Neural crest cell (in vitro differentiated cells): ENCODE measurements at regions not wholly inside any gene's neighbourhood (a gene's known extent, or its start where the extent isn't known, plus 50 kb on each side); places are given as distances from the start of the nearest gene placed in this dataset.

Source experiments
- DNase-seq: peaks from one replicate; pipeline ENCODE4 v3.0.0; 2021; ENCODE audit warnings: low read depth, mixed read lengths, low spot score
- H3K27ac Mint-ChIP-seq: one replicate; pipeline ENCODE4 v1.8.0; 2021; ENCODE audit warnings: mild to moderate bottlenecking, mixed read lengths; ENCODE audit not compliant: unreplicated experiment
- H3K27me3 Mint-ChIP-seq: 2 replicates; pipeline ENCODE4 v1.8.0; 2021; ENCODE audit warnings: low read depth, mild to moderate bottlenecking, mixed read lengths
- H3K36me3 Mint-ChIP-seq: 2 replicates; pipeline ENCODE4 v1.8.0; 2021; ENCODE audit warnings: low read depth, mild to moderate bottlenecking, mixed read lengths
- H3K4me1 Mint-ChIP-seq: 2 replicates; pipeline ENCODE4 v1.8.0; 2021; ENCODE audit warnings: mixed read lengths
- H3K4me3 Mint-ChIP-seq: one replicate; pipeline ENCODE4 v1.8.0; 2021; ENCODE audit warnings: mild to moderate bottlenecking, mixed read lengths
- H3K9me3 Mint-ChIP-seq: 2 replicates; pipeline ENCODE4 v1.8.0; 2021; ENCODE audit warnings: mixed read lengths
- TF ChIP-seq, protein P1 (sequence below): fragments of 200-600 bp; sonication (generic); conservative IDR thresholded peaks from 2 replicates; pipeline ENCODE4 v1.5.0; 2021; ENCODE audit warnings: antibody characterized with exemption, mild to moderate bottlenecking

DNA sequence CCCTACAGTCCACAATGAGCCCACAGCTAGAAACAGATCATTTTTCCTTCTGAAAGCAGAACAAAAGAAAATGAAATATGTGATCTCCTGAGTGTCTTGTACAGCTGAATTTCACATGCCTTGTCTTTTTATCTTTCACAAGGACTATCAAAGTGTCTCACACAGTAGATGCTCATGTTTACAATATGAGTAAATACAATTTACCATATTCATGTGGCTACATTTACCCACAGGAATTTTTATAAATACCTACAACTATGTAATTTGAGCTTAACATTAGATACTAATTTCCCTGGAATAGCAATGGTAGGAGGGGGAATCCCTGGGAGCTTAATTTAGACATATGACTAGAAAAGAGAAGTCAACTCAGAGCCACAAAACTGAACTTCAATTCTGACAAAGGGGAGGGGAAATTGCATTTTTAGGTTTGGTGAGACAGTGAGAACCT is 186.2 kb downstream of the MACC1 start:
- Mint-ChIP-seq H3K9me3 (no peaks in the 10 kb centered on the region), H3K27me3 (no peaks in the 10 kb centered on the region), H3K4me1 (peaks cover 5% of the 10 kb centered on the region), H3K4me3 (no peak overlapping the region), H3K36me3 (no peaks in the 10 kb centered on the region), H3K27ac (no peak overlapping the region)
- no peak for DNase-seq
- TF ChIP-seq, protein P1, sequence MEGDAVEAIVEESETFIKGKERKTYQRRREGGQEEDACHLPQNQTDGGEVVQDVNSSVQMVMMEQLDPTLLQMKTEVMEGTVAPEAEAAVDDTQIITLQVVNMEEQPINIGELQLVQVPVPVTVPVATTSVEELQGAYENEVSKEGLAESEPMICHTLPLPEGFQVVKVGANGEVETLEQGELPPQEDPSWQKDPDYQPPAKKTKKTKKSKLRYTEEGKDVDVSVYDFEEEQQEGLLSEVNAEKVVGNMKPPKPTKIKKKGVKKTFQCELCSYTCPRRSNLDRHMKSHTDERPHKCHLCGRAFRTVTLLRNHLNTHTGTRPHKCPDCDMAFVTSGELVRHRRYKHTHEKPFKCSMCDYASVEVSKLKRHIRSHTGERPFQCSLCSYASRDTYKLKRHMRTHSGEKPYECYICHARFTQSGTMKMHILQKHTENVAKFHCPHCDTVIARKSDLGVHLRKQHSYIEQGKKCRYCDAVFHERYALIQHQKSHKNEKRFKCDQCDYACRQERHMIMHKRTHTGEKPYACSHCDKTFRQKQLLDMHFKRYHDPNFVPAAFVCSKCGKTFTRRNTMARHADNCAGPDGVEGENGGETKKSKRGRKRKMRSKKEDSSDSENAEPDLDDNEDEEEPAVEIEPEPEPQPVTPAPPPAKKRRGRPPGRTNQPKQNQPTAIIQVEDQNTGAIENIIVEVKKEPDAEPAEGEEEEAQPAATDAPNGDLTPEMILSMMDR = no peak

DNA sequence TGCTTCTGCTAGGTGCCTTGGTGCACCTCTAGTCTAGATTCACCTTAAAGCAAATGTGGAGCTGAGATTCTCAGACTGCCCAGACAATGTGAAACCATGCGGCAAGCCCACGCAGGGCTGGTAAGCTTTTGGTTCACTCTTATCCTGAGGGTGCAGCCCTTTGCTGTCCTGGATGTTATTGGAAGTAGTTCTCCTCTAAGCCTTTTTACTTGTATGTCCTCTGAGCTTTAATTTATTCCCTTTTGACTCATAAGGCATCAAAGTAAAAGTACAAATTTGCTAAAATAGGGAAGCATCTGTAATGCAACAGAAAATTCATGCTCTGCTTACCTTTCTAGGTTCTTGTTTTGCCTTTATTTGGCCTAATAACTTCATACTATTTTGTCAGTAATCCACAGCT is 186.8 kb downstream of the MACC1 start:
- Mint-ChIP-seq H3K9me3 (no peaks in the 10 kb centered on the region), H3K4me3 (no peak overlapping the region), H3K36me3 (no peaks in the 10 kb centered on the region), H3K4me1 (peaks cover 5% of the 10 kb centered on the region), H3K27ac (no peak overlapping the region), H3K27me3 (no peaks in the 10 kb centered on the region)
- DNase-seq = no peak
- TF ChIP-seq, protein P1 = no peak

GRCh38 chr7:20026762-20027161 is 190.4 kb downstream of the MACC1 start:
- H3K4me3 Mint-ChIP-seq = no peak overlapping the region
- no peaks in the 10 kb centered on the region for H3K27me3 Mint-ChIP-seq
- no peak overlapping the region for H3K27ac Mint-ChIP-seq
- no peaks in the 10 kb centered on the region for H3K4me1 Mint-ChIP-seq
- TF ChIP-seq, protein P1 = no peak
- DNase-seq = no peak
- H3K9me3 Mint-ChIP-seq = no peaks in the 10 kb centered on the region
- no peaks in the 10 kb centered on the region for H3K36me3 Mint-ChIP-seq

- Mint-ChIP-seq H3K36me3 (no peaks in the 10 kb centered on the region), H3K4me1 (no peaks in the 10 kb centered on the region), H3K9me3 (peaks cover 3% of the 10 kb centered on the region), H3K27me3 (no peaks in the 10 kb centered on the region), H3K4me3 (no peak overlapping the region), H3K27ac (no peak overlapping the region)
- TF ChIP-seq, protein P1 = no peak
- no peak for DNase-seq
Measured at GRCh38 chr7:20021831-20022230, 195.4 kb downstream of the MACC1 start.

DNA sequence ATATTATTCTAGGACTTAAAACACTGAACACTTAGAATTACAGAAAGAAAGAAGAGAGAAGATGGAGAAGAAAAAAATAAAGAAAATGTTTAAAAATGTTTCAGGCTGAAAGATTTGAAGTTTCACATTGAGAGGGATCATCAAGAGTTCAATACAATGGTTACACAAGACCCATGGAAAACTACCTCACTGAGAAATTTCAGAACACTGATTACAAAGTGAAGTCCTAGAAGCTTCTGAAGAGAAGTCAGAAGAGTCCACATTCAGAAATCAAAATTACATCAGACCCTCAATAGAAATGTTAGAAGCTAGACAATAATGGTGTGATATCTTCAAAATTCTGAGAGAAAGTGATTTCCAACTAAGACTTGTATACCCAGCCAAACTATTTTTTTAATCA is 196.1 kb downstream of the MACC1 start:
- Mint-ChIP-seq H3K27ac (no peak overlapping the region), H3K4me1 (no peaks in the 10 kb centered on the region)
- DNase-seq = no peak

More for the DNA sequence above, 196.1 kb downstream of the MACC1 start:
- no peak overlapping the region for H3K4me3 Mint-ChIP-seq
- H3K36me3 Mint-ChIP-seq = no peaks in the 10 kb centered on the region
- H3K27me3 Mint-ChIP-seq = no peaks in the 10 kb centered on the region
- TF ChIP-seq, protein P1 = no peak
- peaks cover 3% of the 10 kb centered on the region for H3K9me3 Mint-ChIP-seq
